Kidney capillary endothelial cell (primary cell): ENCODE measurements at regions not wholly inside any gene's neighbourhood (a gene's known extent, or its start where the extent isn't known, plus 50 kb on each side); places are given as distances from the start of the nearest gene placed in this dataset.

ENCODE experiments used
- DNase-seq: peaks from one replicate; pipeline ENCODE4 v3.0.0-alpha.2; 2018; ENCODE audit warnings: low spot score

GRCh38 chr6:133631421-133631820, 257.5 kb upstream of the TCF21 start:
- DNase-seq: no peak

- no peak for DNase-seq
Observed at GRCh38 chr6:133632206-133632605, 256.7 kb upstream of the TCF21 start.

GRCh38 chr6:133632906-133633305, 256.0 kb upstream of the TCF21 start:
- DNase-seq: no peak

DNA sequence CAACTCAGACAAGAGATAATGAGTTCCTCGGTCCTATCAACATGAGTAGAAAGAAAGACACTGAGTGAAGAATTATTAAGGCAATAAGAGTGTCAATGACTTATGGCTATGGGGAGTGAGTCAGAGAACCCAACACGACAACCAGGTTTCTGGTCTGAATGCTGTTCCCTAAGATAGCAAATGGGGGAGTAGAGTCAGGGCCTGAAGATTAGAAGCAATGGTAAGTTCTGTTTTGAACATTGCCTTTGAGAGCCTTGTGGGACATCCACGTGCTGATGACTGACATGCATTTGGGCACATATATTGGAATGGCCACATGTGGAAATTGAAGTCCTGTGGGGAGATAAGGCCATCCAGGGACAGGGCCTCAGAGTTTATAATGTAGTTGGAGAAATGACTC, 254.4 kb upstream of the TCF21 start:
- no peak for DNase-seq

DNA sequence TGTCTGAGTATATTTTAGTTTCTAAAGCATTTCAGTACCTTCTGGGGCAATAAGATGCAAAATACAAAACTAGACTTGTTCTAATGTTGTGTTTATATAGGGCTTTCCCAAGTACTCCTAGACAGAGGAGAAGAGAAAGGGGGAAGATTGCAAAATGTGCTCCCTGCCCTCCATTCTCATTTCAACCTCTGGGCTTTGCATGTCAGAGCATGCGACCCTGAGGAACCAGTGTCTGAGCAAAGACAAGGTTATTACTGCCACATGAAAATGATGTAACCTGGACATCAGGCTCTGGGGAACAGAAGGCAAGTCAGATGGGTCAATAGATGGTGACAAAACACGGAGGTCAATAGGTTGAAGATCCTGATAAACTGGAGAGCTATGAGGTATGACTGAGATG, 253.5 kb upstream of the TCF21 start:
- DNase-seq: no peak

DNA sequence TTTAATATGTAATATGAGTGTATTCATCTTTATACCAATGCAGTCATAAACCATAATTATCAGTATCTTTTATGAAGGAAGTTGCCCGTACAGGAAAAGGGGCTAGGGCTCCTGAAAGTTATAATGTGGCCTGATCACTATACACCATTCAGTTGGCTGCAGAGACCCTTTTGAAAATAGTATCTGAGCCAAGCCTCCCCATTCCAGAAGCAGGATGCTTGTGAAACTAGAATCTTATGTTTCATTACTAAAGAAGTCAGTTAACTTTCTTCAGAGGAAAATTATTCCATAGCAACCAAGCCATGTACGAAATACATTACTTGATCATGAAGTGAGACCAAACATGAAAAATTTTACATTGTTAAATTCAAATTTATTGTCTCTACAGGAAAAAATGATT, 251.5 kb upstream of the TCF21 start:
- no peak for DNase-seq

DNA sequence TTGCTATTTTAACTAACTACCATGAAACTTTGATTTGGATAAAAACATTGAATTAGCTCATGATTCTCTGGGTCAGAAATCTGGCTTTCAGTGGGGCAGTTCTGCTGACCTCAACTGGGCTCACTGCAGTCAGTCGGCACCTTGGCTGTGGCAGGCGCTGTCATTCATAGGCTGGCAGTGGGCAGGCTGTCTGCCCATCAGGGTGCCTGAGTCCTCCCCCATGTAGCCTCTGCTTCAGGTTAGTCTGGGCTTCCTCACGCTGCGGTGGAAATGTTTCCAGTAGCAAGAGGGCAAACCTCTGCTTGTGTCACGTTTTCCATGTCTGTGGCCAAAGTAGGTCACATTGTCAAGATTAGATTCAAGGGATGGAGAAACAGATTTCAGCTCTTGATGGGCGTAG, 251.0 kb upstream of the TCF21 start:
- no peak for DNase-seq

DNA sequence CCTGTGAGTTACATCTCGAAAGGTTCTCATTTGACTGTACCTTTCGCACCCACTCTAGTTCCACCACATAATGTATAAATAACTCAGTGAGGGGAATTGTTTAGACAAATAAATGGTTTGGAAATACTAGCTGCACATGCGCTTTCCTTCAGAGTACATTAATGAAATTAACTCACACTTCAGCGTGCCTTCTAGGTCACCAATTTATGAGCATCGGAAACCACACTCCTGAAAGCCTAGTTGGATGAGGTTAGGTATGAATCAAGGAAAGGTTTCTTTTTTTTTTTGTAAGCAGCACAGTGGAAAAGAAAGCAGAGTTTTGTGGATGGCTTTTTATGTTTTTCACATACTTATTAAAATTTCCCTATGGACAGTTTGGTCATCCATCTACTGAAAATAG, 247.8 kb upstream of the TCF21 start:
- DNase-seq: no peak

- no peak for DNase-seq
Observed at GRCh38 chr6:133644548-133644891, 244.4 kb upstream of the TCF21 start.

GRCh38 chr6:133644892-133645619, 243.9 kb upstream of the TCF21 start:
- DNase-seq: no peak

DNA sequence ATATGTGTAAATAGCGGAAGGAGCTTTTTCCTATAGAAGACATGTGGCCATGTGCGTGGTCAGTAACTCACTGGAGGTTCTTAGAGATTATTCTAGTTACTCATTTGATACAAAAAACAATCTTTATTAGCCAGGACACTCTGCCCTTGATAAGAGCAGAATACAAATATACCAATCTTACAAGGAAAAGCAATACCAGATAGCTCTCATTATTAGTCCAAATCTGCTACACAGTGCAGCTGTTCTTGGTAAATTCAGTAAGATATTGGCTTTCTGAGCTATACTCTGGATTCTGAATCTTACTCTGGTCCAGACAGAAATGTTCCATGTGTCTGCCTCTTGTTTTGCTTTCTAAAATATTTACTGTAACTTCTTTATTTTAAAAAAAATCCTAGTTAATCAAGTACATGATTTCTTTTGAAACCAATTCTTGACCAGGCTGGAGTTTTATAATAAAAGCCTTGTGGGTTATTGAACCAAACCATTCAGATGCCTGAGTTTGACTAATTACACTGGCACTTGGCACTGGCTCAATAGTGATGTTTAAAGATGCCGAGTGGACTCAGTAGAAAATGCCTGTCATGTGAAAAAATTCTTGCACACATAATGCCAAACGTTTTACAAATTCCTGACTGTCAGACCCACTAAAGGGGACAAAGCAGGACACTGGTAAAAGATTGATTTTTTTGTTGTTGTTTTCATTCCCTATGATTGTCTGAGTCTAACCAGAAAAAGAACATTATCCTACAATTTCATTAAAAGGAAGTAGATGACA, 242.8 kb upstream of the TCF21 start:
- no peak for DNase-seq

- no peak for DNase-seq
Observed at GRCh38 chr6:133648581-133648980, 240.3 kb upstream of the TCF21 start.

GRCh38 chr6:133671376-133671775, 217.5 kb upstream of the TCF21 start:
- no peak for DNase-seq

DNA sequence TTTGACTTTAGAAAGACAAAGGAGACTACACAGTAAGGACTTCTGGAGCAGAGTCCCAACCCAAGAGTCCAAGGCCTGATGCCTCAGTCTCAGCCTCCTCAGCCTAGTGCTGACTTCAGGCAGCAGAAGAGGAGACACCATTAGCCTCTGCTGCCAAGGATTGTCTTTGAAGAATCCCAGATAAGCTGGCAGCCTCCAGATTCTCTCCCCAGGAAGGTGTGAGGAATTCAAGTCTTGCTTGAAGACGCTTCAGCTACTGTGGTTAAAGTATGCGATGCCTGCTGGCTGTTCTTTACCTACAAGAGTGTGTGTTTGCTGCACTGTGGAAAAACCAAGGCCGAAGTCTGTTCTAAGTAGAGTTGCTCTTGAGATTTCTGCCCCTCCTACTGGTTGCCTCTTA, 215.9 kb upstream of the TCF21 start:
- DNase-seq: no peak

DNA sequence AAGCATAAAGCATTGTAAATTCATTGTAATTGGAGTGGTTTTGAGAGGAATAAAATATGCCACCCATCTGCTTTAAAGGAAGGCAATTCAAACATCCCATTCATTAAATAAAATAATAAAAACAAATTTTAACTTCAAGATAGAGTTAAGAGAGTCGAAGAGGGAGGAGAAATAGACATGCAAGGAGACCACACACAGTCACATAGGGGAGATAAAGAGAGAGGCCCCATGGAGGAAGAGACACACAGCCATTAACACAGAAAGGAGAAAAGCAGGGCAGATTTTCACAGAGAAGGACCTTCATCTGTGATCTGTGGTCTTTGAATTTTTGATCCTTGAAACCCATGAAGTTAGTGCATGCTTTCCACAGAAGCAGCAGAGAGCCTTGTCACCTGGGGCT, 214.3 kb upstream of the TCF21 start:
- DNase-seq: no peak

DNA sequence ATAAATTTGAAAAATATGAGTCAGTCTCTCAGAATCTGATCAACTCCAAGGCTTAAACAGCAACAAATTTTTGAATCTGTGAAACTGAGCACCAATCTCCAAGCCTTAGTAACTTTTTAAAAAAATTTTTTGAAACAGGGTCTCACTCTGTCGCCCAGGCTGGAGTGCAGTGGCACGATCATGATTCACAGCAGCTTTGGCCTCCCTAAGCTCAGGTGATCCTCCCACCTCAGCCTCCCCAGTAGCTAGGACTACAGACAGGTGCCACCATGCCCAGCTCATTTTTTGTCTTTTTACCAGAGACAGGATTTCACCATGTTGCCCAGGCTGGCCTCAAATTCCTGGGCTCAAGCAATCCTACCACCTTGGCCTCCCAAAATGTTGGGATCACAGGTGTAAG, 207.9 kb upstream of the TCF21 start:
- DNase-seq: no peak

GRCh38 chr6:133681891-133682290, 207.0 kb upstream of the TCF21 start:
- DNase-seq: no peak

- no peak for DNase-seq
Observed at GRCh38 chr6:133682506-133683307, 206.2 kb upstream of the TCF21 start.

DNA sequence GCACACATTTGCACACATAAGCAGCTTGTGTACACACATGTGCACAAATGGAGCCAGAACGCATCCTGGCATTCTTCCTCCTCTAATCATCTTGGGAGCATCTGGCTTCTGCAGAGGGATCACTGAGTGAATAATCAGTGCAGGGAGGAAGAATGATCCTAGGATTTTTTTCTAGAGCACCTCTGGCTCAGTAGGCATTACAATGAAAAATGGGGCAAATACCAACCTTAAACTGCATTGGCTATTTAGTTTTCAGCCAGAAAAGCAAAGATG, 205.7 kb upstream of the TCF21 start:
- no peak for DNase-seq

- no peak for DNase-seq
Observed at GRCh38 chr6:133683606-133684005, 205.3 kb upstream of the TCF21 start.

DNA sequence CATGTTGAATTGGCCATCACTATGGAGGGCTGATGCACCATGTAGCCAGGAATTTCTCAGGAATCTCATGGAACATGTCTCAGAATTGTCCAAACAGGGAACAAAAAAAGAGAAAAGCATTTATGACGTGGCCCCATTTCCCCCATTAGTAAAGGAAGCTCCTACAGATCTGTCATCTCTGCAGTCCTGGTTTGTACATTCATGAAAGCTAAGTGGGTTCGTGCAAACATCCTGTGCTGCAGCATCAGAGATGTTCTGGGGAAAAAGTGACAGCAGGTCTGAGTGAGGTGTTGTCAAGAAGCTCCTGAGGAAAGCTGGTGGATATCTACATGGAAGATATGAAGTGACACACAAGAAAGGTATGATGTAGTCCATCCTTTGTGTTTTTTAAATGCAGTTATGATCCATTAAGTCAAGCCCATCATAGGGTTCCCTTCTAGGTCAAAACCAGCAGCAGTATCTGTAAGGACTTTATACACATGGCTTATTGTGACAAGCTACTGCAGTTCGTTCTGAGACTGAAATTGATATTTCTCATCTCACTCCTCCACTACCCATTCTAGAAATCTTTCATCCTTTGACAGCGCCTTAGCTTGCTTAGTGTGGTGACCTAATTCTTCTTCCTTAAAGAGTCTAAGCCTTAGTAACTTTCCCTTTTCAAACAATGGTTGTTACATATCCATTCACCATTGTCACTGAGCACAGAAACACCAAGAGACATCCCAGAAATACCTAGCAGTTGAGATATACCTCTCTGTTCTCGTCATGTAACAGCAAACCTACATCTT, 200.0 kb upstream of the TCF21 start:
- DNase-seq: no peak

GRCh38 chr6:133689863-133690262, 199.1 kb upstream of the TCF21 start:
- no peak for DNase-seq

DNA sequence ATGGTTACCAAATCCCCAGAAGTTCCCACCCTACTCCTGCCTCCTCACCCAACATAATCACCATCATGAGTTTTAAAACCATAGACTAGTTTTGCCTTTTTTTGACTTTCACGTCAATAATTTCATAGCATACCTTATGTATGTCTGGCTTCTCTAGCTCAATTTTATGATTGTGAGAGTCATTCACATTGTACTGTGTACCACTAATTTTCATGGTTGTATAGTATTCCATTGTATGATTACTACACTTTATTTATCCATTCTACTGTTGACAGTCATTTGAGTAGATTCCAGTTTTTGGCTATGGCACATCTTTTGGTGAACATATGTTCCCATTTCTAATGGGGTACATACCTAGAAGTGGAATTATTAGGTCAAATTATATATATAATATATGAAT, 195.3 kb upstream of the TCF21 start:
- no peak for DNase-seq
